Upper lobe of left lung (tissue), 4 donors: ENCODE measurements at regions not wholly inside any gene's neighbourhood (a gene's known extent, or its start where the extent isn't known, plus 50 kb on each side); places are given as distances from the start of the nearest gene placed in this dataset.

ENCODE experiments used
- CTCF ChIP-seq, 6 experiments: fragments of 450-650 bp in 4 of 6; fragments of 200-600 bp in 2 of 6; sonication (generic) in 2 of 6; IDR thresholded peaks; one replicate each; pipeline ENCODE4 v1.5.1; 2016 to 2019; ENCODE audit warnings: antibody characterized with exemption in 6 of 6
- EP300 ChIP-seq, 4 donors: sonication (generic); formaldehyde crosslinking; IDR thresholded peaks; one replicate each; pipeline ENCODE4 v1.5.1; 2017; ENCODE audit warnings: antibody characterized with exemption in 4 of 4, control low read depth in 2 of 4
- POLR2A ChIP-seq, 4 donors: fragments of 450-650 bp; IDR thresholded peaks; one replicate each; pipeline ENCODE4 v1.5.1; 2016 to 2017; ENCODE audit warnings: antibody characterized with exemption in 4 of 4, mild to moderate bottlenecking in 2 of 4
- POLR2AphosphoS5 ChIP-seq, 2 donors: sonication (generic); formaldehyde crosslinking; IDR thresholded peaks; one replicate each; pipeline ENCODE4 v1.5.1; 2017; ENCODE audit warnings: antibody characterized with exemption in 2 of 2

GRCh38 chr4:104630272-104630671, 135.6 kb upstream of the CXXC4 start:
- TF ChIP-seq CTCF (IDR thresholded peaks at IDR 0.05) (no peak), POLR2AphosphoS5 (IDR thresholded peaks at IDR 0.05) (no peak), POLR2A (IDR thresholded peaks at IDR 0.05) (no peak), EP300 (IDR thresholded peaks at IDR 0.05) (no peak)
